GM12874 (cell line): ENCODE measurements at regions not wholly inside any gene's neighbourhood (a gene's known extent, or its start where the extent isn't known, plus 50 kb on each side); places are given as distances from the start of the nearest gene placed in this dataset.

Experiments used
- CTCF ChIP-seq: IDR thresholded peaks from 2 replicates; pipeline ENCODE4 v1.5.1; 2011; ENCODE audit warnings: low read depth, mild to moderate bottlenecking, control low read depth, low read length, moderate library complexity; ENCODE audit not compliant: insufficient read depth

- TF ChIP-seq CTCF = no peak
Observed at GRCh38 chr11:122287401-122287800, 171.4 kb upstream of the BLID start.

GRCh38 chr11:122285070-122285988 lies 169.3 kb upstream of the BLID start:
- TF ChIP-seq CTCF = no peak

- no peak for TF ChIP-seq CTCF
Observed at GRCh38 chr11:122280870-122281269, 164.9 kb upstream of the BLID start.

GRCh38 chr11:122279194-122279593 lies 163.2 kb upstream of the BLID start:
- TF ChIP-seq CTCF = no peak

- no peak for TF ChIP-seq CTCF
Observed at GRCh38 chr11:122277493-122277892, 161.5 kb upstream of the BLID start.

GRCh38 chr11:122276221-122276620 lies 160.2 kb upstream of the BLID start:
- TF ChIP-seq CTCF = no peak

- no peak for TF ChIP-seq CTCF
Observed at GRCh38 chr11:122275508-122275907, 159.5 kb upstream of the BLID start.
